ENCODE measurements at regions not wholly inside any gene's neighbourhood (a gene's known extent, or its start where the extent isn't known, plus 50 kb on each side); places are given as distances from the start of the nearest gene placed in this dataset.
"Not testable (repeated sequence)": the region's sequence is repeated elsewhere in the genome, so short reads cannot be mapped to it uniquely, and the experiment has no call there.

GRCh38 chr12:131444220-131445164 lies 266.4 kb upstream of the SFSWAP start:
- Mint-ChIP-seq H3K4me1 (ENCODE audit: unreplicated experiment) (no peaks in the 10 kb centered on the region), H3K4me3 (ENCODE audit: unreplicated experiment) (no peak overlapping the region), H3K36me3 (ENCODE audit: low read depth, unreplicated experiment) (no peaks in the 10 kb centered on the region), H3K27ac (ENCODE audit: unreplicated experiment) (no peak overlapping the region), H3K27me3 (ENCODE audit: unreplicated experiment) (peaks cover 4% of the 10 kb centered on the region), H3K9me3 (ENCODE audit: unreplicated experiment) (no peaks in the 10 kb centered on the region)
- no peak for DNase-seq (ENCODE audit: low spot score)
- no peak for TF ChIP-seq CTCF (IDR thresholded peaks at IDR 0.05; ENCODE audit: unreplicated experiment)

GRCh38 chr12:131445184-131445774 lies 265.6 kb upstream of the SFSWAP start:
- no peak for DNase-seq (ENCODE audit: low spot score)

GRCh38 chr12:131445795-131446194 lies 265.1 kb upstream of the SFSWAP start:
- Mint-ChIP-seq H3K4me3 (ENCODE audit: unreplicated experiment) (no peak overlapping the region), H3K27me3 (ENCODE audit: unreplicated experiment) (peaks cover 4% of the 10 kb centered on the region), H3K36me3 (ENCODE audit: low read depth, unreplicated experiment) (no peaks in the 10 kb centered on the region), H3K9me3 (ENCODE audit: unreplicated experiment) (no peaks in the 10 kb centered on the region), H3K27ac (ENCODE audit: unreplicated experiment) (no peak overlapping the region), H3K4me1 (ENCODE audit: unreplicated experiment) (no peaks in the 10 kb centered on the region)
- no peak for TF ChIP-seq CTCF (IDR thresholded peaks at IDR 0.05; ENCODE audit: unreplicated experiment)
- DNase-seq (ENCODE audit: low spot score), result no peak

More at GRCh38 chr12:131445184-131445774, 265.6 kb upstream of the SFSWAP start:
- no peak for TF ChIP-seq CTCF (IDR thresholded peaks at IDR 0.05; ENCODE audit: unreplicated experiment)
- H3K4me1 Mint-ChIP-seq (ENCODE audit: unreplicated experiment), result no peaks in the 10 kb centered on the region
- no peak overlapping the region for H3K4me3 Mint-ChIP-seq (ENCODE audit: unreplicated experiment)
- no peaks in the 10 kb centered on the region for H3K9me3 Mint-ChIP-seq (ENCODE audit: unreplicated experiment)
- H3K27me3 Mint-ChIP-seq (ENCODE audit: unreplicated experiment), result peaks cover 4% of the 10 kb centered on the region
- H3K27ac Mint-ChIP-seq (ENCODE audit: unreplicated experiment), result no peak overlapping the region
- no peaks in the 10 kb centered on the region for H3K36me3 Mint-ChIP-seq (ENCODE audit: low read depth, unreplicated experiment)

GRCh38 chr12:131447636-131448035 lies 263.3 kb upstream of the SFSWAP start:
- H3K9me3 Mint-ChIP-seq (ENCODE audit: unreplicated experiment); H3K4me1 Mint-ChIP-seq (ENCODE audit: unreplicated experiment); H3K36me3 Mint-ChIP-seq (ENCODE audit: low read depth, unreplicated experiment); DNase-seq (ENCODE audit: low spot score); H3K27me3 Mint-ChIP-seq (ENCODE audit: unreplicated experiment); H3K27ac Mint-ChIP-seq (ENCODE audit: unreplicated experiment); H3K4me3 Mint-ChIP-seq (ENCODE audit: unreplicated experiment): not testable (repeated sequence)

- Mint-ChIP-seq H3K36me3 (ENCODE audit: low read depth, unreplicated experiment) (no peaks in the 10 kb centered on the region), H3K9me3 (ENCODE audit: unreplicated experiment) (no peaks in the 10 kb centered on the region), H3K27ac (ENCODE audit: unreplicated experiment) (no peak overlapping the region), H3K27me3 (ENCODE audit: unreplicated experiment) (no peaks in the 10 kb centered on the region), H3K4me1 (ENCODE audit: unreplicated experiment) (peaks cover 7% of the 10 kb centered on the region), H3K4me3 (ENCODE audit: unreplicated experiment) (no peak overlapping the region)
- TF ChIP-seq CTCF (IDR thresholded peaks at IDR 0.05; ENCODE audit: unreplicated experiment), result no peak
- DNase-seq (ENCODE audit: low spot score), result no peak
These were observed 262.6 kb upstream of the SFSWAP start for GRCh38 chr12:131448254-131448795.
